ENCODE measurements at regions not wholly inside any gene's neighbourhood (a gene's known extent, or its start where the extent isn't known, plus 50 kb on each side); places are given as distances from the start of the nearest gene placed in this dataset.

DNA sequence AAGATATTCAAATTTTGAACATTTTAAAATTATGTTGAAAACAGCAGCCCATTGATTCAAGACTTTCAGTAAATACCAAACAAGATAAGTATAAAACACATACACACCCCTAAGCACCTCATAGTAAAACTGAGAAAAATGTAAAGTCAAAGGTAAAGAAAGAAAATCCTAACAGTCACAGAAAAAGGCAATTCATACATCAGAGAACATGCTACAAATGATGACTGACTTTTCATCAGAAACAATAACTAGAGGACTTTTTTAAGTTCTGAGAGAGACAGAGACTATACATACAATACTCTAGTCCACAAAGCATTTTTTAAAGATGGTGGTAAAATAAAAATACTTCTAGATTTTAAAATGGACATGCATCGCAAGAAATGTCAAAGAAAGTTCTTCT is 111.0 kb downstream of the PFDN4 start:
- TF ChIP-seq, protein P1, sequence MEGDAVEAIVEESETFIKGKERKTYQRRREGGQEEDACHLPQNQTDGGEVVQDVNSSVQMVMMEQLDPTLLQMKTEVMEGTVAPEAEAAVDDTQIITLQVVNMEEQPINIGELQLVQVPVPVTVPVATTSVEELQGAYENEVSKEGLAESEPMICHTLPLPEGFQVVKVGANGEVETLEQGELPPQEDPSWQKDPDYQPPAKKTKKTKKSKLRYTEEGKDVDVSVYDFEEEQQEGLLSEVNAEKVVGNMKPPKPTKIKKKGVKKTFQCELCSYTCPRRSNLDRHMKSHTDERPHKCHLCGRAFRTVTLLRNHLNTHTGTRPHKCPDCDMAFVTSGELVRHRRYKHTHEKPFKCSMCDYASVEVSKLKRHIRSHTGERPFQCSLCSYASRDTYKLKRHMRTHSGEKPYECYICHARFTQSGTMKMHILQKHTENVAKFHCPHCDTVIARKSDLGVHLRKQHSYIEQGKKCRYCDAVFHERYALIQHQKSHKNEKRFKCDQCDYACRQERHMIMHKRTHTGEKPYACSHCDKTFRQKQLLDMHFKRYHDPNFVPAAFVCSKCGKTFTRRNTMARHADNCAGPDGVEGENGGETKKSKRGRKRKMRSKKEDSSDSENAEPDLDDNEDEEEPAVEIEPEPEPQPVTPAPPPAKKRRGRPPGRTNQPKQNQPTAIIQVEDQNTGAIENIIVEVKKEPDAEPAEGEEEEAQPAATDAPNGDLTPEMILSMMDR (IDR thresholded peaks at IDR 0.05), result no peak
- TF ChIP-seq EZH2 (IDR thresholded peaks at IDR 0.05; ENCODE audit: borderline replicate concordance, insufficient read depth, low read depth, low read length, poor library complexity, severe bottlenecking), result no peak

Measured in B cell (primary cell).